ENCODE measurements at regions not wholly inside any gene's neighbourhood (a gene's known extent, or its start where the extent isn't known, plus 50 kb on each side); places are given as distances from the start of the nearest gene placed in this dataset.
"Not testable (repeated sequence)": the region's sequence is repeated elsewhere in the genome, so short reads cannot be mapped to it uniquely, and the experiment has no call there.

DNA sequence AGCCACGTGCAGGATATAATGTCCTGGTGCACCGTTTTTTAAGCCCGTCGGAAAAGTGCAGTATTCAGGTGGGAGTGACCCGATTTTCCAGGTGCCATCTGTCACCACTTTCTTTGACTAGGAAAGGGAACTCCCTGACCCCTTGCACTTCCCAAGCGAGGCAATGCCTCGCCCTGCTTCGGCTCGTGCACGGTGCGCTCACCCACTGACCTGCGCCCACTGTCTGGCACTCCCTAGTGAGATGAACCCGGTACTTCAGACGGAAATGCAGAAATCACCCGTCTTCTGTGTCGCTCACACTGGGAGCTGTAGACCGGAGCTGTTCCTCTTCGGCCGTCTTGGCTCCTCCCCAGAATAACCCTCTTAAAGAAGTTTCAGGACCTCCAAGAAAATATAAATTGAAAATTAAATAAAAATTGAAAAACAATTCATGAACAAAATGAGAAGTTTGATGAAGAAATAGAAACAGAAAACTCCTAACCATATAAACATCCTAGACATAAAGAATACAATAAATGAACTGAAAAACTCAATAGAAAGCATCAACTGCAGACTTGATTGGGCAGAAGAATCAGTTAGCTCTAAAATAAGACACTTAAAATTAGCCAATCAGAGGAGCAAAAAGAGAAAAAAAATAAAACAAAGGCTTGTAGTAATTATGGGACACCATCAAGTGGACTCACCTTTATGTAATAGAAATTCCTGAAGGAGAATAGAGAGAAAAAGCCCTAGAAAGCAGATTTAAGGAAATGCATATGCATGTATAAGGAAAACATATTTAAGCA is 249.3 kb upstream of the GOT2 start:
- H3K27me3 Mint-ChIP-seq (ENCODE audit: insufficient read depth); H3K4me3 Mint-ChIP-seq; DNase-seq (ENCODE audit: low spot score); intact Hi-C loops (cut with micrococcal nuclease); H3K27ac Mint-ChIP-seq; H3K36me3 Mint-ChIP-seq (ENCODE audit: low read depth); H3K4me1 Mint-ChIP-seq (ENCODE audit: low read depth): not testable (repeated sequence)
- H3K9me3 Mint-ChIP-seq = peaks cover 17% of the 10 kb centered on the region

DNA sequence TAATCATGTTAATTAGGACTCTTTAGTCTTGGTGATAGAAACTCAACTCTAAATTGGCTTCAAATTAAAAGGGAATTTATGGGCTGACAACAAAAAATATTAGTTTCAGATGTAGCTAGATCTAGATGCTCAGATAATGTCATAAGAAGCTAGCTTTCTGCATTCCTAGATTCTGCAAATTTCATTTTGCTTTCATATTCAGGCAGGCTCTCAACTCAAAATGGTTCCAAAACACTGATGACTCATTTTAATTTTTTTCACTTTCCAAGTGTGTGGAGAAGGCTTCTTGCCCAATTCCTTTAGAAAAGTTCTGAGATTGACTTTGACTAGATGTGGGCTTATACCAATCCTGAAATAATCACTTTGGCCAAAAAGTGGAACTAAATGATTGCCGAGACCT is 236.7 kb upstream of the GOT2 start:
- Mint-ChIP-seq H3K36me3 (ENCODE audit: low read depth) (no peaks in the 10 kb centered on the region), H3K27ac (no peak overlapping the region), H3K4me3 (no peak overlapping the region), H3K9me3 (no peaks in the 10 kb centered on the region), H3K4me1 (ENCODE audit: low read depth) (no peaks in the 10 kb centered on the region), H3K27me3 (ENCODE audit: insufficient read depth) (no peaks in the 10 kb centered on the region)
- intact Hi-C loops (cut with micrococcal nuclease) = no loop called here
- no peak for DNase-seq (ENCODE audit: low spot score)

- no peaks in the 10 kb centered on the region for H3K4me1 Mint-ChIP-seq (ENCODE audit: low read depth)
- no peak overlapping the region for H3K4me3 Mint-ChIP-seq
- no peaks in the 10 kb centered on the region for H3K36me3 Mint-ChIP-seq (ENCODE audit: low read depth)
- no peak overlapping the region for H3K27ac Mint-ChIP-seq
- no peaks in the 10 kb centered on the region for H3K27me3 Mint-ChIP-seq (ENCODE audit: insufficient read depth)
- H3K9me3 Mint-ChIP-seq = no peaks in the 10 kb centered on the region
- intact Hi-C loops (cut with micrococcal nuclease) = no loop called here
- no peak for DNase-seq (ENCODE audit: low spot score)
Measured at GRCh38 chr16:58963479-58963878, 229.4 kb upstream of the GOT2 start.

- Mint-ChIP-seq H3K27ac (no peak overlapping the region), H3K36me3 (ENCODE audit: low read depth) (no peaks in the 10 kb centered on the region), H3K4me3 (no peak overlapping the region), H3K27me3 (ENCODE audit: insufficient read depth) (no peaks in the 10 kb centered on the region), H3K9me3 (no peaks in the 10 kb centered on the region), H3K4me1 (ENCODE audit: low read depth) (no peaks in the 10 kb centered on the region)
- intact Hi-C loops (cut with micrococcal nuclease) = no loop called here
- DNase-seq (ENCODE audit: low spot score) = no peak
Measured at GRCh38 chr16:58962811-58963210, 228.7 kb upstream of the GOT2 start.

GRCh38 chr16:58960484-58960883 is 226.4 kb upstream of the GOT2 start:
- Mint-ChIP-seq H3K27ac (no peak overlapping the region), H3K27me3 (ENCODE audit: insufficient read depth) (no peaks in the 10 kb centered on the region), H3K4me1 (ENCODE audit: low read depth) (no peaks in the 10 kb centered on the region), H3K9me3 (no peaks in the 10 kb centered on the region), H3K36me3 (ENCODE audit: low read depth) (no peaks in the 10 kb centered on the region), H3K4me3 (no peak overlapping the region)
- no peak for DNase-seq (ENCODE audit: low spot score)
- intact Hi-C loops (cut with micrococcal nuclease) = no loop called here

DNA sequence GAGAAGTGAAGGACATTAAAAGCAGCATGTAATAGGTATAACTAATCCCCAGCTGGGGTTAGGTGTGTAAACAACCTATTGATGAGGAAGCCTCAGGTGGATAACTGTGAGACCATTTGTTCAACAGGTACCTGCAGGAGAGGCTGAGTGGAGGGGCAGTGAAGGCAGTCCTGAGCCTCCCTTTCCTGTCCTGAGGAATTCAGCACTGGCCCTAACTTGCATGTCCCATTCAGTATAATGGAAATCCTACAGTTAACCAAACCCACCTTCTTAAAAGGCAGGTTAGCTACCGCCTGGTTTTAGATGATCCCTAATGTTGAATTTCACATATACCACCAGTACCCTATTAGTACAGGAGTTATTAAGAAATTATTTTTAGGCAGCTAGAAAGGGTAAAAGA is 225.9 kb upstream of the GOT2 start:
- Mint-ChIP-seq H3K27ac (no peak overlapping the region), H3K4me1 (ENCODE audit: low read depth) (no peaks in the 10 kb centered on the region)
- DNase-seq (ENCODE audit: low spot score) = no peak

GRCh38 chr16:58958749-58959148 is 224.6 kb upstream of the GOT2 start:
- H3K36me3 Mint-ChIP-seq (ENCODE audit: low read depth) = no peaks in the 10 kb centered on the region

More for the DNA sequence above, 225.9 kb upstream of the GOT2 start:
- H3K36me3 Mint-ChIP-seq (ENCODE audit: low read depth) = no peaks in the 10 kb centered on the region
- intact Hi-C loops (cut with micrococcal nuclease) = no loop called here
- H3K9me3 Mint-ChIP-seq = no peaks in the 10 kb centered on the region
- no peak overlapping the region for H3K4me3 Mint-ChIP-seq
- H3K27me3 Mint-ChIP-seq (ENCODE audit: insufficient read depth) = no peaks in the 10 kb centered on the region

DNA sequence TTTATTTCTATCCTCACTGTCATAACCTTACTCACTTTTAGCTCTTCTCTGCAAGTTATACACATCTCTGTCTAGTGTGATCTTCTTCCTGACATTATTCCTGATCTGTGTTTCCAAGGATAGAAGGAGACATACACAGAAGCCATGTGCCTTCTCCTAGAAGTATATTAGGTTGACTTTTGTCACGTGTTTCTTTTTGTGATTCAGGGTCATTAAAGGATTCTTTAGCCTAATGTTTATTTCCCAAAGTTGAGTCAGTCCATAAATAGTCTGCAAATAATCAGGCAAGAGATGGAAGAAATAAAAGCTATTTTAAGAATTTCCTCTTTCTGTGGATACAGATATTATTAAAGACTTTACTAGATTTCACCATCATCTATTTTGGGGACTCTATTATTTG is 214.1 kb upstream of the GOT2 start:
- intact Hi-C loops (cut with micrococcal nuclease) = no loop called here
- Mint-ChIP-seq H3K27ac (no peak overlapping the region), H3K9me3 (no peaks in the 10 kb centered on the region), H3K4me3 (no peak overlapping the region), H3K4me1 (ENCODE audit: low read depth) (no peaks in the 10 kb centered on the region), H3K27me3 (ENCODE audit: insufficient read depth) (no peaks in the 10 kb centered on the region), H3K36me3 (ENCODE audit: low read depth) (no peaks in the 10 kb centered on the region)
- DNase-seq (ENCODE audit: low spot score) = no peak

More at GRCh38 chr16:58958749-58959148, 224.6 kb upstream of the GOT2 start:
- H3K4me3 Mint-ChIP-seq = no peak overlapping the region
- no peaks in the 10 kb centered on the region for H3K4me1 Mint-ChIP-seq (ENCODE audit: low read depth)
- intact Hi-C loops (cut with micrococcal nuclease) = no loop called here
- H3K27me3 Mint-ChIP-seq (ENCODE audit: insufficient read depth) = no peaks in the 10 kb centered on the region
- no peaks in the 10 kb centered on the region for H3K9me3 Mint-ChIP-seq
- no peak overlapping the region for H3K27ac Mint-ChIP-seq
- DNase-seq (ENCODE audit: low spot score) = no peak

DNA sequence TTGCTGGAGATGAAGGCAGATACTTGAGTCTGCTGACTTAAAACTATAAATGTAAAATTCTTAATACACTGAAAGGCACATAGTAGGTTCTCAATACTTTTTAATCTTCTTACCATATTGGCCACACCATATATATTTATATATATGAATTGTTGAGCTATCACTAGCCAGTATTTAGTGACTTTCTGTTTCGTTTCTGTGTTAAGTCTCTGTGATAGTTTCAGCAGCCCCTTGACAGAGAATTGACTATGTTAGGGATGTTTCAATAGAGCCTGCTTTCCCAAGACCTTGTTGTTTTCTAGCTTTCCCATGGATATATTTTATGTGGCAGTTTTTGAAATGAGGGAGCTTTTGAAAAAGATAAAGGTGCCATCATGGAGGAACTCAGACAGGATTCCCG is 206.5 kb upstream of the GOT2 start:
- Mint-ChIP-seq H3K27ac (no peak overlapping the region), H3K9me3 (no peaks in the 10 kb centered on the region), H3K4me3 (no peak overlapping the region), H3K27me3 (ENCODE audit: insufficient read depth) (no peaks in the 10 kb centered on the region), H3K36me3 (ENCODE audit: low read depth) (no peaks in the 10 kb centered on the region), H3K4me1 (ENCODE audit: low read depth) (no peaks in the 10 kb centered on the region)
- DNase-seq (ENCODE audit: low spot score) = no peak
- intact Hi-C loops (cut with micrococcal nuclease) = no loop called here

- intact Hi-C loops (cut with micrococcal nuclease) = no loop called here
- H3K27ac Mint-ChIP-seq = no peak overlapping the region
Measured at GRCh38 chr16:58938811-58939210, 204.7 kb upstream of the GOT2 start.

DNA sequence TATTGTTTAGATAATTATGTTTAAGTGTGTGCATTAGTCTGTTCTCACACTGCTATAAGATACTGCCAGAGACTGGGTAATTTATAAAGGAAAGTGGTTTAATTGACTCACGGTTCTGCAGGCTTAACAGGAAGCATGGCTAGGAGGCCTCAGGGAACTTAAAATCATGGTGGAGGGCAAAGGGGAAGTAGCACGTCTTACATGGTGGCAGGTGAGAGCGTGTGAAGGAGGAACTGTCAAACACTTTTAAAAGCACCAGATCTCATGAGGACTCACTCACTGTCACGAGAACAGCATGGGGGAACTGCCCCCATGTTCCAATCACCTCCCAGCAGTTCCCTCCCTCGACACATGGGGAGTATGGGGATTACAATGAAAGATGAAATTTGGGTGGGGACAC is 203.5 kb upstream of the GOT2 start:
- intact Hi-C loops (cut with micrococcal nuclease) = no loop called here
- H3K27ac Mint-ChIP-seq = no peak overlapping the region
- no peaks in the 10 kb centered on the region for H3K36me3 Mint-ChIP-seq (ENCODE audit: low read depth)
- H3K4me1 Mint-ChIP-seq (ENCODE audit: low read depth) = no peaks in the 10 kb centered on the region
- DNase-seq (ENCODE audit: low spot score) = no peak
- H3K9me3 Mint-ChIP-seq = no peaks in the 10 kb centered on the region
- H3K27me3 Mint-ChIP-seq (ENCODE audit: insufficient read depth) = no peaks in the 10 kb centered on the region
- no peak overlapping the region for H3K4me3 Mint-ChIP-seq

More at GRCh38 chr16:58938811-58939210, 204.7 kb upstream of the GOT2 start:
- Mint-ChIP-seq H3K4me1 (ENCODE audit: low read depth) (no peaks in the 10 kb centered on the region), H3K36me3 (ENCODE audit: low read depth) (no peaks in the 10 kb centered on the region), H3K9me3 (no peaks in the 10 kb centered on the region), H3K4me3 (no peak overlapping the region), H3K27me3 (ENCODE audit: insufficient read depth) (no peaks in the 10 kb centered on the region)
- no peak for DNase-seq (ENCODE audit: low spot score)

- intact Hi-C loops (cut with micrococcal nuclease) = no loop called here
- H3K9me3 Mint-ChIP-seq = no peaks in the 10 kb centered on the region
Measured at GRCh38 chr16:58933186-58933585, 199.1 kb upstream of the GOT2 start.

DNA sequence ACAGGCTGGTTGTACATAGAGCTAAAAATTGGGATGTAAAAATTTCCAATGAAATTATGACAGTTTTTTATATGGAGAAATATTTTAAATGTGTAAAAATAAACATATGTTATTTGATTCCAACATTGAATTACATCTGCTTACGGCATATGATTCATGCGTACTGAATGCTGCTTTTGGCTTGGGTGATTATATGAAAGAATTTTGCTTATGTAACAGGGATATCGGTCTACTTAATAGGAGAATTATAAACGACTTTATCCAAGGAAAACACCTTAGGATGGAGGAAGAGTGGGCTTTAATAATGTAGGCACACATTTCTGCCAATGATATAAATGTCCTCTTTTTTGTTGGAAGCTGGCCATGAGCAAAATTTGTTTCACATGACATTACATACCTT is 197.3 kb upstream of the GOT2 start:
- no peak overlapping the region for H3K4me3 Mint-ChIP-seq
- intact Hi-C loops (cut with micrococcal nuclease) = no loop called here
- DNase-seq (ENCODE audit: low spot score) = no peak
- H3K9me3 Mint-ChIP-seq = no peaks in the 10 kb centered on the region
- no peaks in the 10 kb centered on the region for H3K36me3 Mint-ChIP-seq (ENCODE audit: low read depth)
- H3K4me1 Mint-ChIP-seq (ENCODE audit: low read depth) = no peaks in the 10 kb centered on the region
- no peaks in the 10 kb centered on the region for H3K27me3 Mint-ChIP-seq (ENCODE audit: insufficient read depth)
- no peak overlapping the region for H3K27ac Mint-ChIP-seq

More at GRCh38 chr16:58933186-58933585, 199.1 kb upstream of the GOT2 start:
- Mint-ChIP-seq H3K27ac (no peak overlapping the region), H3K27me3 (ENCODE audit: insufficient read depth) (no peaks in the 10 kb centered on the region), H3K36me3 (ENCODE audit: low read depth) (no peaks in the 10 kb centered on the region), H3K4me1 (ENCODE audit: low read depth) (no peaks in the 10 kb centered on the region), H3K4me3 (no peak overlapping the region)
- no peak for DNase-seq (ENCODE audit: low spot score)

- H3K4me1 Mint-ChIP-seq (ENCODE audit: low read depth) = no peaks in the 10 kb centered on the region
- intact Hi-C loops (cut with micrococcal nuclease) = no loop called here
- H3K27ac Mint-ChIP-seq = no peak overlapping the region
Measured at GRCh38 chr16:58923094-58923493, 189.0 kb upstream of the GOT2 start.

More at GRCh38 chr16:58923094-58923493, 189.0 kb upstream of the GOT2 start:
- H3K36me3 Mint-ChIP-seq (ENCODE audit: low read depth) = no peaks in the 10 kb centered on the region
- no peaks in the 10 kb centered on the region for H3K27me3 Mint-ChIP-seq (ENCODE audit: insufficient read depth)
- no peak for DNase-seq (ENCODE audit: low spot score)
- H3K4me3 Mint-ChIP-seq = no peak overlapping the region
- peaks cover 5% of the 10 kb centered on the region for H3K9me3 Mint-ChIP-seq
